MM.1S (cell line): ENCODE measurements at regions not wholly inside any gene's neighbourhood (a gene's known extent, or its start where the extent isn't known, plus 50 kb on each side); places are given as distances from the start of the nearest gene placed in this dataset.

ENCODE experiments used
- EZH2phosphoT487 ChIP-seq: fragments of 300-600 bp; sonication (generic); IDR thresholded peaks from 2 replicates; pipeline ENCODE4 v1.6.1; 2018; ENCODE audit warnings: antibody characterized with exemption, low read length
- TF ChIP-seq, protein P1 (sequence below): fragments of 300-600 bp; sonication (generic); IDR thresholded peaks from 2 replicates; pipeline ENCODE4 v1.5.1; 2016; ENCODE audit warnings: antibody characterized with exemption, low read length, mixed read lengths

GRCh38 chr10:42937048-42937447, 139.8 kb upstream of the RET start:
- TF ChIP-seq, protein P1, sequence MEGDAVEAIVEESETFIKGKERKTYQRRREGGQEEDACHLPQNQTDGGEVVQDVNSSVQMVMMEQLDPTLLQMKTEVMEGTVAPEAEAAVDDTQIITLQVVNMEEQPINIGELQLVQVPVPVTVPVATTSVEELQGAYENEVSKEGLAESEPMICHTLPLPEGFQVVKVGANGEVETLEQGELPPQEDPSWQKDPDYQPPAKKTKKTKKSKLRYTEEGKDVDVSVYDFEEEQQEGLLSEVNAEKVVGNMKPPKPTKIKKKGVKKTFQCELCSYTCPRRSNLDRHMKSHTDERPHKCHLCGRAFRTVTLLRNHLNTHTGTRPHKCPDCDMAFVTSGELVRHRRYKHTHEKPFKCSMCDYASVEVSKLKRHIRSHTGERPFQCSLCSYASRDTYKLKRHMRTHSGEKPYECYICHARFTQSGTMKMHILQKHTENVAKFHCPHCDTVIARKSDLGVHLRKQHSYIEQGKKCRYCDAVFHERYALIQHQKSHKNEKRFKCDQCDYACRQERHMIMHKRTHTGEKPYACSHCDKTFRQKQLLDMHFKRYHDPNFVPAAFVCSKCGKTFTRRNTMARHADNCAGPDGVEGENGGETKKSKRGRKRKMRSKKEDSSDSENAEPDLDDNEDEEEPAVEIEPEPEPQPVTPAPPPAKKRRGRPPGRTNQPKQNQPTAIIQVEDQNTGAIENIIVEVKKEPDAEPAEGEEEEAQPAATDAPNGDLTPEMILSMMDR: no peak
- no peak for TF ChIP-seq EZH2phosphoT487
